ENCODE measurements at regions not wholly inside any gene's neighbourhood (a gene's known extent, or its start where the extent isn't known, plus 50 kb on each side); places are given as distances from the start of the nearest gene placed in this dataset.

DNA sequence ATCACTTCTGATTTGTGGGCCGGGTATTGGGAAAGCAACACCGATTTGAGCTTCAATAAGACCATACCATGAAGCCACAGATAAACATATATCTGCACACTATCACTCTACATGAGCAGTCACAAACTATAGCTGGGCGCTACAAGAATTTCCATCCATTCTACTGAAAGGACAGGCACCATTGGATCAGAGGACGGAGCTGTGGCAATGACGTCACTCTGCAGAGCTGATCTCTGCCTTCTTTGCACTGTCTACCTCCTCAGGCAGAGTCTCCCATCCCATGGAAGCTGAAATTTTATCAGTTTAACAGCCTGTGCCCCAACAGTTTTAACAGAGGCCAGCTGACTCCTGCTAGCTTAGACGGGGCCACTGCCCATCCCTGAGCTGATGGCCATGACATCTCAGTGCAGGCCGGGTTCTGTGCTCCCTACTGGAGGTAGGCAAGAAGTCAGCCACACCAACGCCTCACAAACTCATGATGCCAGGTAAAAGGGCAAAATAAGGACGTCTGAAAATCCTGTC lies 389.6 kb upstream of the SALL3 start:
- no peak for DNase-seq

GRCh38 chr18:78595453-78595852 lies 384.2 kb upstream of the SALL3 start:
- no peak for DNase-seq

GRCh38 chr18:78595924-78596573 lies 383.6 kb upstream of the SALL3 start:
- DNase-seq = no peak

DNA sequence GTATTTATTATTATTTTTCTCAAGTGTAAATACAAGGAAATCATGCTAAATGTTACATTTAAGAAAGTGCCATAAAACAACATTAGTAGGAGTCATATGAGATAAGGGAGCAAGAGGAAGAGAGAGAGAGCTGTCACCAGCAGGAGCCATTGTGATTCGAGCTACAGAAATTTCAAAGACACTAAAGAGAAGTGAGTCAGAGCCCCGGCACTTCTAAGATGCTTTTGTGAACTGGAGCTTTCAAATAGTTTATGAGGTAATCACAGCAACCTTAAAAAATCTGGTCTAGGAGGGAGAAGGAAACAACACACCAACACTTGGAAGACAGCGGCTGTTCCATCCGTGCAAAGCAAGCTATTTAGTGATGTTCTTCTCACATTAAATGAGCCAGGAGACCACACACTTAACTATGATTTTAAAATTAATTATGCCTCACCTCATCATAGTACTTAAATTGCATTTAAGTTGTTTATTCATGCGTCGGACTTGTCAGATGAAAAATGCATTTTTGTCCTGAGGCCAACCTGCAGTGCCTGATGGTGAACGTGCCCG lies 382.7 kb upstream of the SALL3 start:
- no peak for DNase-seq

- DNase-seq = no peak
Measured at GRCh38 chr18:78601349-78601748, 378.3 kb upstream of the SALL3 start.

DNA sequence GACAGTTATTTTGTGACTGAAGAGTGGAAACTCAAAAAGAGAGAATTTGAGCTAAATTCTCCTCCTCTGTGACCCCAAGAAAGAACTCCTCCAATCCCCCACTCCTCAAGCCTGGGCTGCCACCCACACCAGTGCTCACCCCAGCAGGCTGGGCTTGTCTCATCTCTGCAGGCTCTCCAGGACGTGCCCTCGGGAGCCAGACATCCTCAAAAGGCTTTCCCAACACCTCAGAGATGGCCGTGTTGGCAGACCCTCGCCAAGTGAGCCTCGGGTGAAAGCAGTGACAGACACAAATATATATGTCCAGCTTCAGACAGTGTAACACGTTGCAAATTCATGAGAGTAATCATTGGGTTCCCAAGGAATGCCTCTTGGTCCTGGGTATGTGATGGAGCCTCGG lies 377.7 kb upstream of the SALL3 start:
- no peak for DNase-seq

DNA sequence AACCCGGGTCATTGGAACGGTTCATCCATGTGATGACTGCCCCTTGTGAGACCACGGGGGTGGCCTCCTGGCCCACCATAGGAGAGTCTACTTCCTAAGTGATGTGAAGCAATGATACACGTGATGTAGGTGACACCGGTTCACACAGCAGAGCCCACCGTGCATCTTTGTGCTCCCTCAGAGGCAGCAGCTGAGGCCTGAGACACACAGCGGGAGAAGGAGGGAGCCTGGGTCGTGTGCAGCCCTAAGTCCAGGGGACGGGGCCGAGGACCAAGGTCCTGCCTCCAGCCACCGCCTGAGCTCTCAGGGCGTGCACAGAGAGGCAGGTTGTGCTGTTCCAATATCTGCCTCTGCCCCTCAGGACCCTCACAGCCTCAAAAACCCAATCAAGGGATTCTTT lies 377.2 kb upstream of the SALL3 start:
- DNase-seq = no peak

DNA sequence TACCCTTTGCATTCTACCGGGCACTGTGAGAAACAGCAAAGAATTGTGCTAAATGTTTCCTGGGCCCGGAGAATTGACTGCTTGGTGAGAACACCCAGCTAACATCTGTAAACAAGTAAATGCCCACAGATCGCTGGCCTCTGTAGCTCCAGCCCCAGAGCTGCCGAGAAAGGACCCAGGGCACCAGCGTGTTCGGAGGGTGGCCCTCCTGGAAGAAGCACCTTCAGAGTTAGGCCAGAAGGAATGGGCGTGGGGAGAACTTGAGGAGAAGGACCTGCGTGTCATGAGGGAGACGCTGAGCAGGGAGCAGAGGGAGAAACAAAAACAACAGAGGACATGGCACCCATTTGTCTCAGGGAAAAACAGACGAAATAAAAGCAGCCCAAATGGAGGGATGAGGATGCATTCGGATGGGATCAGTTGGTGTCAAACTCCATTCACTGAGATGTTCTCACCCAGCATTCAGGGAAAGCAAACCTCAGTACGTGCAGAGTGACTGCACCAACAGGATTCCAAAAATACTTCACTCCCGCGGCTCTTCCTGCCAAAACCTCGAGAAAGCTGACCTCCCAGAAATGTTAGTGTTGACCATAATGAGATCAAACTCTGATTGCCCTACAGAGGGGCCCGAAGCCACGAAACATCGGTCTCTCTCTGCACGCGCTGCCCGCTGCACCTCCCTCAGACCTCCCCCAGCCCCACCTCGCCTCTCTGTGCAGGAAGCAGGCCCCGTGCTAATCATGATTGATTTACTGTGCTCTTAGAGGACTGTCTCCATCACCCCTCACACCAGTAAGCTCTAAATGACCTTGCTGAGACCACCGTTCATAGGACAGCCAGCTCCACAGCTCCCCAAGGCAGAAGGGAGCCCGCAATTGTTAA lies 376.3 kb upstream of the SALL3 start:
- DNase-seq = no peak

GRCh38 chr18:78605255-78605654 lies 374.4 kb upstream of the SALL3 start:
- DNase-seq = no peak

GRCh38 chr18:78607221-78607620 lies 372.4 kb upstream of the SALL3 start:
- DNase-seq = no peak

DNA sequence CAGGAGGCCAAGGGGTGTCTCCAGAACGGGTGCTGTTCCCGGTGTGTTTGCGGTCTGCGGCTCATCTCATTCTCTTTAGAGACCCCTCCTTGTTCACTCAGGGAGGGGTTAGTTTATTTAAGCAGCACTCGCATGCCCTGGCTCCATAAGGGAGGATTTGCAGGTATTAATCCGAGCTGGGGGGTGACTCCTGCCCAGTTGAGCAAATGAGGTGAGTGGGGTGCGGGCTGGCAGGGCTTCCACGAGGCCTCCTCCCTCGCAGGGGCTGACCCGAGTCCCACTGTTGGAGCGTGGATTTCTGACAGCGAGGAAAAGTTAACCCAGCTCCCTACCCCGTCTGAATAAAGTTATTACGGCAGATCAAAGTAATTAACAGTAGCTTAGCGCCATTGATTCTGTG lies 371.8 kb upstream of the SALL3 start:
- no peak for DNase-seq

DNA sequence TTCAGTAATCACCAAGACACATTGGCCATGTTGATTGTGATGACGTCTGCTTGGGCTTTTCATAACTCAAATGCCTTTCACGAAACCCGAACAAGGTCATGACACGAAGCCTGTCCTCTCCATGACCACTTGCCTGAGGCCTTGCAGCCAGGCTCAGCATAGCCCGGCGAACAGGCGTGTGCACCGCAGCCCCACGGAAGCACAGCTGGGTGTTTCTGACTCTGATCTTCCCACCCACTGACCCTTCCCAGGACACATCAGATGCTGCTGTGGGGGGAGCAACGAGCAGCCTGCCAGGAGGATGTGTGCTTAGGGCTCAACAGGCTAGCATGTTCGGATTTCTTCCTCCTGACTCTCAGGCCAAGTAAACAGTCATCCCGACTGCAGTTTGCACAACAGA lies 369.4 kb upstream of the SALL3 start:
- DNase-seq = no peak

- no peak for DNase-seq
Measured at GRCh38 chr18:78611201-78611800, 368.3 kb upstream of the SALL3 start.

DNA sequence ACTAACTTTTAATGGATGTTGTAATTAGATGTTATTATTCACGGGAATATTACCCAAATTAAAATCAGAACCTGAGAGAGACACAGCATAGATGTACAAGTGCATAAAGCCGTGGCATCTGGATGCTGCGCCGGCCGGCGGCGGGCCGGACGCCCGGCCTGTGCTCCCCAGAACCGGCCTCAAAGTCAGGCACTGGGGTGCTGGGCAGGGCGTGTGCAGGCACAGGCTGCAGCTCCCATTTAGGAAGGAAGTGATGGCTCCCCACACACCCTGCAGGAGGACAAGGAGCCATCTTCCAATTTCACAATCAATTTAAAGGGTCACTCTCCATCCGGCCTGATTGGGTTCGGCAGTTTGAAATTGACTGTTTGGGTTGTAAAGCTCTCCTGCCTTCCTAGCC lies 367.7 kb upstream of the SALL3 start:
- no peak for DNase-seq

- DNase-seq = no peak
Measured at GRCh38 chr18:78612318-78612717, 367.3 kb upstream of the SALL3 start.

DNA sequence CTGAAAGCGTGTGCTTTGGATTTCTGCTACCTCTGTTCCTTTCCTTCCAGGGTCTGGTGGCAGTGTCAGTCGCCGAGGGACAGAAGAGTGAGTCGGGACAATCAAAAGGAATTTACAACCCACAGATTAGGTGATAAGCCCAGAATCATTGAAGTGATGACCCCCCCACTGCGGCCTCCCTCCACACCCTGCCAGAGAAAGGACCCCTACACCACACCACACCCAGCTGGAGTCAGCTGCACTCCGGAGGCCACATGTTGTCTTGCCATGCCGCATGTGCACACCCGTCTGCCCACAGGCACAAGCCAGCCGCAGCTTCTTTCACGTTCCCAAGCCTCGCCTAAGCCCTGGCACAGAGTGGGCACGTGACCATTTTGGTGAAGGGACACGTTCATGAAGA lies 366.8 kb upstream of the SALL3 start:
- DNase-seq = no peak

GRCh38 chr18:78618726-78619125 lies 360.9 kb upstream of the SALL3 start:
- no peak for DNase-seq

- DNase-seq = no peak
Measured at GRCh38 chr18:78619854-78620253, 359.8 kb upstream of the SALL3 start.

DNA sequence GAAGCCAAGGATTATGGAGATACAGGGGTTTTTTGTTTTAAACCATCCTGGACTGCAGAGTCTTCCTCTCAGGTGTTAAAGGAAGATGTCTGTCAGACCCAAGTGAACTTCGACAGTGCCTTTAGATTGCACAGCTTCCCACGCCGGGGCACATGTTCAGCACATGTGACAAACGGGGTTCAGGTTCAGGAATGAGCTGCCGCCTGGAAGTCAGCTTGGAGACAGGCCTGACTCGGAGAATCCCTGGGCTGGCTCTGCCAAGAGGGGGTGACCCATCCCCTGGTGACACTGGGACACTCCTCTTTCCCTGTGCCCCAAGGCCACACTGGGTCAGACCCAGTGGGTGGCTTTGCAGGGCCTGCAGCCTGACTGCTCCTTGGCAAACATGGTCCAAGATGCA lies 359.3 kb upstream of the SALL3 start:
- DNase-seq = no peak

DNA sequence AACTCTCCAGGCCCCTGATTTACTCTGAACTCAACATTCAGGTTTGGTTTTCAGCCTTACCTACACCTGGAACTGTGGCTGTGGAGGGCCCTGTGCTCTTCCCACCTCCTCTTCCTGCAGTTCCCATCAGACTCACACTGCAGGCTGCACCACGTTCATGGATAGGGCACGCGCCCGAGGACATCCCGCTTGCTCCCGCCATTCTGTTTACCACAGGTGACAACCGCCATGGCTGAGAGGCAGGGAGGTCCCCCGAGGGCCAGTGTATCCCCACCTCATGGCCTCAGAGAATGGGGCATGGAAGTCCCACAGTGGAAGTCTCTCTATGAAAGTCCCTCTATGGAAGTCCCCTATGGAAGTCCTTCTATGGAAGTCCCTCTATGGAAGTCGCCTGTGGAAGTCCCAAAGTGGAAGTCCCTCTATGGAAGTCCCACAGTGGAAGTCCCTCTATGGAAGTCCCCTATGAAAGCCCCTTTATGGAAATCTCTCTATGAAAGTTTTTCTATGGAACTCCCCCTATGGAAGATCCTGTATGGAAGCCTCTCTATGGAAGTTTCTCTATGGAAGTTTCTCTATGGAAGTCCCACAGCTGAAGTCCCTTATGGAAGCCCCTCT lies 358.4 kb upstream of the SALL3 start:
- no peak for DNase-seq

- DNase-seq = no peak
Measured at GRCh38 chr18:78622251-78622906, 357.2 kb upstream of the SALL3 start.

GRCh38 chr18:78622907-78623541 lies 356.6 kb upstream of the SALL3 start:
- DNase-seq = no peak

Data from T1000 (cell line).